SKM-1 treated with dmso at 0.1 percent for 144 hours (cell line): ENCODE measurements at regions not wholly inside any gene's neighbourhood (a gene's known extent, or its start where the extent isn't known, plus 50 kb on each side); places are given as distances from the start of the nearest gene placed in this dataset.
"Not testable (repeated sequence)": the region's sequence is repeated elsewhere in the genome, so short reads cannot be mapped to it uniquely, and the experiment has no call there.

Source experiments
- DNase-seq: peaks from one replicate; lab custom pipeline; 2025; ENCODE audit not compliant: unreplicated experiment; lab: John Stamatoyannopoulos, UW

GRCh38 chr4:125262502-125262901, 52.3 kb upstream of the FAT4 start:
- DNase-seq = no peak

GRCh38 chr4:125262079-125262478, 52.7 kb upstream of the FAT4 start:
- no peak for DNase-seq

GRCh38 chr4:125254106-125254505, 60.6 kb upstream of the FAT4 start:
- DNase-seq = no peak

GRCh38 chr4:125244848-125245450, 69.8 kb upstream of the FAT4 start:
- no peak for DNase-seq

GRCh38 chr4:125243789-125244397, 70.9 kb upstream of the FAT4 start:
- DNase-seq = no peak

GRCh38 chr4:125235971-125236370, 78.8 kb upstream of the FAT4 start:
- DNase-seq = no peak

- no peak for DNase-seq
These were observed 83.1 kb upstream of the FAT4 start for GRCh38 chr4:125231661-125232060.

- DNase-seq = no peak
These were observed 85.1 kb upstream of the FAT4 start for GRCh38 chr4:125229596-125230058.

GRCh38 chr4:125225806-125226205, 88.9 kb upstream of the FAT4 start:
- no peak for DNase-seq

- DNase-seq = no peak
These were observed 114.2 kb upstream of the FAT4 start for GRCh38 chr4:125200556-125200955.

- DNase-seq = no peak
These were observed 115.8 kb upstream of the FAT4 start for GRCh38 chr4:125198916-125199315.

- not testable (repeated sequence) for DNase-seq
These were observed 122.8 kb upstream of the FAT4 start for GRCh38 chr4:125191874-125192459.

GRCh38 chr4:125191232-125191631, 123.5 kb upstream of the FAT4 start:
- DNase-seq = no peak

- DNase-seq = no peak
These were observed 127.3 kb upstream of the FAT4 start for GRCh38 chr4:125187226-125188176.

- no peak for DNase-seq
These were observed 130.6 kb upstream of the FAT4 start for GRCh38 chr4:125184116-125184515.

- no peak for DNase-seq
These were observed 133.0 kb upstream of the FAT4 start for GRCh38 chr4:125181804-125182203.

- no peak for DNase-seq
These were observed 135.0 kb upstream of the FAT4 start for GRCh38 chr4:125179727-125180126.

- no peak for DNase-seq
These were observed 145.6 kb upstream of the FAT4 start for GRCh38 chr4:125169192-125169591.

- no peak for DNase-seq
These were observed 146.2 kb upstream of the FAT4 start for GRCh38 chr4:125168531-125168930.

GRCh38 chr4:125166012-125166411, 148.7 kb upstream of the FAT4 start:
- DNase-seq = not testable (repeated sequence)

- no peak for DNase-seq
These were observed 155.8 kb upstream of the FAT4 start for GRCh38 chr4:125159001-125159400.
